HG03354 (cell line): ENCODE measurements at regions not wholly inside any gene's neighbourhood (a gene's known extent, or its start where the extent isn't known, plus 50 kb on each side); places are given as distances from the start of the nearest gene placed in this dataset.
"Not testable (repeated sequence)": the region's sequence is repeated elsewhere in the genome, so short reads cannot be mapped to it uniquely, and the experiment has no call there.

Source experiments
- ATAC-seq: cut with Tn5 transposase; IDR thresholded peaks from one replicate; pipeline ENCODE4 v1.9.1; 2021; ENCODE audit warnings: mild to moderate bottlenecking; ENCODE audit not compliant: unreplicated experiment, poor library complexity, severe bottlenecking

DNA sequence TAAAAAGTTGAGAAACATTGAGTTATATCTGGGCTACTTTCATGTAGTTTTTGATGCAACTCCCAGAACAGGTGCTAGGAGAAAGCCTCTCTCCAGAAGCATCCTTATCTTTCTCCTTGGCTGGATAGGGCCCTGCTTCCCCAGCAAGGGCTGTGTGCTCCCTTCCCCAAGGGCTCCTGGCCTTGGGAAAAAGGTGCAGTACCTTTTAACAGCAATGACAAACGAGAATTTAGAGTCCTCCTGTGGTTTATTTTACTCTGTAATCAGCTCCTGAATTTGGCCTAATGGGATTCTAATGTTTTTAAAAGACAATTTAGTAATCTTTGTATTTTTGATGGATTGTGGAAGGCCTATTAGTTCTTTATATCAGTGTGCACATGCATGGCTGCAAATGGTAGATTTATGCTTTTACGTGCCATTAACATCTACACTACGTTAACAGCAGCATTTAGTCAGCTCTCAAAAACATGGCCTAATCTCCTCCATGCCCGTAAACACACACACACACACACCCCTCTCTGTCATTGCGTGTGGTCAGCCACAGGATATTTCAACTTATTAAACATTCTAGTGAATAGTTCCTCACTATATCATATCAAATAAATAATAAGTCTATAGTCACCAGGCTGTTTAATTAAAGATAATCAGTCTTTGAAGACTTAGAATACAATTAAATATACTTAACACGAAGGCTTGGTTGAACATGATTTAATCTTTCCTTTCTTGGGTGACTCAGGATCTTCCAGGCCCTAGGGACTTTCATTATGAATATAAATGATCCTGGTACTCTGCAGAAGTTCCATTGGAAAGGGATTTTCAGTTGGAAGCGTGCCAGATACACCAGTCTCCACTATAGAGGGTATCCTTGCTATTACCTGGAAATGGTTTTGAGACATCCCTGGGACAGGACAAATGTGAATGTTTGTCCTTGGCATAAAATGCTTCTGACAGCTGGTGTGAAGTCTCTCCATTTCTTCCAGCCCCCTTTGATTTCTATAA is 181.4 kb upstream of the PWP1 start:
- ATAC-seq: no peak

DNA sequence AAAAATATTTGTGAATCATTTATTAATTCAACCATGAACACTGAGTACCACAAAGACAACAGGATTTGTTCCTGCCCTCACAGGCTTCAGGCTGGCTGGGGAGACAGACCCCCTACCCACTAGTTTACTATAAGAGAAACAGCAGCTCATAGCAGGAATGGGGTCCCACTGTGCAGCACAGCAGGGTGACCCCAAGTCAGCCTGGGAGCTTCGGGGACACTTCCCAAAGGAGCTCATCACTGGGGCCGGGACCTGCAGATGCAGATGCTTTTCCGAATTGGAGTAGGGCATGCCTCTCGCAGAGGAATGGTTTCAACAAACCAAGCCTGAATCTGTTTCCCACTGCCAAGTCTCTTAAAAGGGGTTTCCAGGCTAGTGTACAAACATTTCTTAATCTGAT is 176.2 kb upstream of the PWP1 start:
- no peak for ATAC-seq

DNA sequence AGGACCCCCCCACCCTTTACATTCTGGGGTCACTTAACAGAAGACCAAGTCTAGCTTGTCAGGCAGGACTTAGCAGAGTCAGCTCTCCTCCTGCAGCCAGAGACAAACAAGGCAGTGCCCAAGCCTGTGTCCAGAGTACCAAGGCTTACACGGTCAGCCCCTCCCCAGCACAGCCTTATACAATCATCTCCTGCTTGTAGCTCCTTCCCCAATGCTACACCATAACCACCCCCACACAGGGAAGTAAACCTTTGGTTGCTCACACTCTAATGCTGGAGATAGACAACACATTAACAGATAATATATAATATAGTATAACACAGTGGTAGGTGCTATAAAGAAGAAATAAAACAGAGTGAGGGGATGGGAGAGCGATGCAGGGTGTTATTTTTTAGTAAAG is 175.4 kb upstream of the PWP1 start:
- no peak for ATAC-seq

DNA sequence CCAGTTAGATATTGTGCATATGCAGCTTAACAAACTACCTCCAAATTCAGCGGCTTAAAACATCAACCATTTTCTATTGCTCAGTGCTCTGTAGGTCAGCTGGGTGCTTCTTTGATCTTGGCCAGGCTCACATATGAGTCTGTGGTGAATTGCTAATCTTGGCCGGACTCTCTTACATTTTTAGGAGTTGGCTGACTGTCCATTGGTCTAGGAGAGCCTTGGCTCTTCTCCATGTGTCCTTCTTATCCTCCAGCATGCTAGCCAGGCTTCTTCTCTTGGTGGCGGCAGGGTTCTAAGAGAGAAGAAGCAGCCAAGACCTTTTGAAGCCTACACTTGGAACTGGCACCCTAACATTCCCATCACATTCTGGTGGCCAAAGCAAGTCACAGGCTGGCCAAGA is 174.3 kb upstream of the PWP1 start:
- ATAC-seq: no peak

DNA sequence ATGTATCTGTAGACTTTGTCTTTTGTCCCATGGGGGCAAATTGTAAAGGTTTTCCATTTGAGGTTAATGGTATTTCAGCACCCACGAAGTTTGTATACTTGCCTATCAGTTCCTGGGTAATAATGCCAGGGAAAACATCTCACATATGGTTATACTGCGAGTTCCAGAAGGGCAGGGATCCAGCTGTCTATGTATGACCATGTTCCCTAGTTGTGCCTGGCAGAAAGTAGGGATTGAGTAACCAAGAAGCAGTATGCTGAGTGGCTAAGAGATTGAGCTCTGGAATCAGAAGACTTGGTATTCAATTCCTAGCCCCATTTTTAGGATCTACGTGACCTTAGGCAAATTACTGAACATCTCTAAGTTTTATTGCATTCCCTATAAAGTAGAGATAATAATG is 173.2 kb upstream of the PWP1 start:
- ATAC-seq: no peak

DNA sequence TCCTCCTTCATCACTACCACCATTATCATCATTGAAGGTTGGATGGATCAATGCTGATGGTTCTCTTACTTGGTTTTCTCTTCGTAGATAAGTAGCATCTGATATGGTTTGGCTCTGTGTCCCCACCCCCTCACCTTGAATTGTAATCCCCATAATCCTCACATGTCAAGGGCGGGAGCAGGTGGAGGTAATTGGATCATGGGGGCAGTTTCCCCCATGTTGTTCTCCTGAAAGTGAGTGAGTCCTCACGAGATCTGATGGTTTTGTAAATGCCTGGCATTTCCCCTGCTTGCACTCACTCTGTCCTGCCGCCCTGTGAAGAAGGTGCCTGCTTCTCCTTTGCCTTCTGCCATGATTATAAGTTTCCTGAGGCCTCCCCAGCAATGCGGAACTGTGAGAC is 172.4 kb upstream of the PWP1 start:
- ATAC-seq: no peak

DNA sequence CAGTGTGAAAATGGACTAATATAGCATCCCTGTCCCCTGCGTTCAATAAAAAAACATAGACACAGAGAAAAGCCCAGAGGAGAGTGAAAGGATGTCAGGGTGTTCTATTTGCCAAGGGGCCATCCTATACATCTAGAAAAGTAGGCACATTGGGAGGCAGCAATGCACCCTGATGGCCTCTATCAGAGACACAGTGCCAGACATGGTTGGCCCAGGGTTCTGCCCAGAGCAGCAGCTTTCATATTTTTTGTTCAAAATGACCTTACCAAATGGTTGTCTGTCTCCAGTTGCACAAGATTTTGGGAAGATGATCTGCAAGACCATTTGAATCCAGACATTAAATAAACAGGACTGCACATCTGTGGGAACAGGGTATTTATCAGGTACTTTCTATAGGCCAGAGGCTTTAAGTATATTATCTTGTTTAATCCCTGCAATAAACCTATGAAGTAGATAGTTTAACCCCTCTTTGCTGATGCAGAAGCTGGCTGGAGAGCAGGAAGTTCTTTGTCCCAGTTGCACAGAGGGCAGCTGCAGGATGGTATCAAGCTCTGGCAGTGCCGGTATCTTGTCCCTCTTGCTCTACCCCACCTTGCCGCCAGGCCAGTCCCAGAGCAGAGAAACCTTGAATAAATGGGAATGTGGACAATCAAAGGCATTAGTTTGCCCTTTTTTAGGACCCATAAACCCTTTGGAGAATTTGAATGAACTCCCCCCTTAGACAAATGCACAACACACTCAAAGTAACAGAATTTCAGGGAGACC is 171.8 kb upstream of the PWP1 start:
- no peak for ATAC-seq

DNA sequence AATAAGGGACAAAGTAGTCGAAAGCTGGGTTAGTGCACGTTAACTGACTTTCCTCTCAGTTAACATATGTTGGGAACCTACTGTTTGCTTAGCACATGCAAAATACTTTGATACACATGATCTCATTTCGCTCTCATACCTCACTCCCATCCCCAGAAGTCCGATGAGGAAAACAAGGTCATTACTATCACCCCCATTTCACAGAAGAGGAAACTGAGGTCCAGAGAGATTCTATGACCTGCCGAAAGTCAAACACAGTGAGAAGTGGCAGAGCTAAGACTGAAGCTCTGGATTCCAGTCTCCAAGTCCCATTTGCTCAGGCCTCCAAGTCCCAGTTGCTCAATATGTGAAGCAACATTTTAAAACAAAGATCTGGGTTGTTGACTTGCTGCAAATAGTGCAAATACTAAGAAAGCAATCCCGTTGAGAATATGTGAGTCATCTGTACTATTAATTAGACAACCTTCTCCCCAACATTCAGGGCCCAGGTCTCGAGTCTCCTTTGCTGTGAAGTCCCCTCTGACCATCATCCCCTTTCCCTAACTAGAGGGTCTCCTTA is 170.6 kb upstream of the PWP1 start:
- no peak for ATAC-seq

DNA sequence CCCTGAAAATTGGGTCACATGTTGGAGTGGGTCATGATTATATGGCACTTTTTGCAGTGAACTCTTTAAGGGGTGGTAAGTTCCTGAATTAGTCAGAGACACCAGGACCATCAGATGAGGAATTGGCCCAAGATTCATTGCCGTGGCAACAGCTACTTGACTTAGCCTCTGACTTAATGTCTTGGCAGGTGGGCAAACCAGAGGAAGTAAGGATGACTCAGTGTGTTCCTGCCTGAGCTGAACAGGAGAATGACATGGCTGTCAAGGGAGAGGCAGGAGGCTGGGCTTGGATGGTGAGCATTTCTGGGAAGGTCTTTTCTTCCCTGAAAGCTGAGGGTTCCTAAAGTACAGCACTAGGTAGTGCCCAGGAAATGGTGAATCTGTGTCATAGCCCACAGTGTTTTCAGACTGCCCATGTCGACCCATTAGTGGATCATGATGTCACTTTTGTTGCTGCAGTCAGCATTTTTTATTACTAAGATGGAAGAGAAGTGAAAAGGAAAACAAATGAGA is 170.1 kb upstream of the PWP1 start:
- peak; percentile 46 for ATAC-seq

DNA sequence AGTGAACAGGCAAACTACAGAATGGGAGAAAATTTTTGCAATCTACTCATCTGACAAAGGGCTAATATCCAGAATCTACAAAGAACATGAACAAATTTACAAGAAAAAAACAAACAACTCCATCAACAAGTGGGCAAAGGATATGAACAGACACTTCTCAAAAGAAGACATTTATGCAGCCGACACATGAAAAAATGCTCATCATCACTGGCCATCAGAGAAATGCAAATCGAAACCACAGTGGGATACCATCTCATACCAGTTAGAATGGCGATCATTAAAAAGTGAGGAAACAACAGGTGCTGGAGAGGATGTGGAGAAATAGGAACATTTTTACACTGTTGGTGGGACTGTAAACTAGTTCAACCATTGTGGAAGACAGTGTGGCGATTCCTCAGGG is 167.8 kb upstream of the PWP1 start:
- ATAC-seq: not testable (repeated sequence)

DNA sequence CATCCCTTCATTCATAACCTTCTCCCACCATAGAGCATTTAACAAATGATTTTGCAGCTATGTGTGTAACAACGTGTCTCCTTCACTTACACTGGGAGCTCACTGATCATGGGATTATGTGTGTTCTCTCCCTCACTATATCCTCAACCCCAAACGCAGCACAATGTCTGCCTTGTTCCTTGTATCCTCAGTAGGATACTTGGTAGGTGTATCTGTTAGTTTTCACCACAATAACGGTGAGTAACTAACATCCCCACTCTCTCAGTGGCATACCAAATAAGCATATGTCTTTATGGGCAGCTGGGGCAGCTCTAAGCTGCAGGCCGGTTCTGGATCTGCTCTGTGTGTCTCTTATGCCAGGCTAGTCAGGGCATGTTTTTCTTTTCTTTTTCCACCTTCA is 166.7 kb upstream of the PWP1 start:
- no peak for ATAC-seq

DNA sequence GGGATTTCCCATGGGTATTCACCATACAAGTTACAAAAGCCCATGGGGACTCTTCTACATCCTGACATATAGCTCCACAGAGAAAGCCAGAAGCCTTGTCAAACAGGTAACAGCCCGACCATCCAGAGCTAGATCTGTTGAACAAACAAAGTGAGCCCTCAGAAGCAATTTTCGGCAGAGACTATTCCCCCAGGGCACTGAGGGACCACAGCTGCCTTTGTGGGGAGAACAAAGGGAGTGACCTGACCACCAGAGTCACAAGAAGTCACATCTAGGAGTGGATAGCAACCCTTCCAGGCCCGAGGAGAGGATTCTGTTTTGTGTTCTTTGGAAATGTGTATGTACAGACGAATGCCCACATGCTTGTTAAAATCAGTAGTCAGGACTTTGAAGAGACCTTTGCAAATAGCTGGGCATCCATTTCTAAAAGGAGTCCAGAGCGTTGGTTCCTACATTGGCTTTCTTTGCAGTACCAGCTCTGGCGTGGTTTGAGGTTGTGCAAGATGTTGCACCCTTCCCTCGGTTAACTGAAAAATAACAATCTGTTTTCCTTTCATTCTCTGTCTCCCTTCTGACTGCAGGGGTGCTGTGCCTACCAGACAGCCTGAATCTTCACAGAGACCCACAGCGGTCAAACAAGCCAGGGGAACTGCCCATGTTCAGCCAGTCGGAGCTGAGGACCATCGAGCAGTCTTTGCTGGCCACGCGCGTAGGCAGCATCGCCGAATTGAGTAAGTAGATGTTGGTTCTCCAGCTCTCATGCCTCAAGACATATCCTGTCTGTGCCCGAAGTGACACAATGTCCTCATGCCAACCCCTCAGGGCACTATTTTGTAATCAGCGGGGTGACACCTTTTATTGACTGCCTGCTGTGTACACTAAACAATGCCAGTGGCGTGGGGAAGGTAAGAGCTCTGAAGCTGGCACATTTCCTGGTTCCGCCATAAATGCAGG is 165.4 kb upstream of the PWP1 start:
- no peak for ATAC-seq

DNA sequence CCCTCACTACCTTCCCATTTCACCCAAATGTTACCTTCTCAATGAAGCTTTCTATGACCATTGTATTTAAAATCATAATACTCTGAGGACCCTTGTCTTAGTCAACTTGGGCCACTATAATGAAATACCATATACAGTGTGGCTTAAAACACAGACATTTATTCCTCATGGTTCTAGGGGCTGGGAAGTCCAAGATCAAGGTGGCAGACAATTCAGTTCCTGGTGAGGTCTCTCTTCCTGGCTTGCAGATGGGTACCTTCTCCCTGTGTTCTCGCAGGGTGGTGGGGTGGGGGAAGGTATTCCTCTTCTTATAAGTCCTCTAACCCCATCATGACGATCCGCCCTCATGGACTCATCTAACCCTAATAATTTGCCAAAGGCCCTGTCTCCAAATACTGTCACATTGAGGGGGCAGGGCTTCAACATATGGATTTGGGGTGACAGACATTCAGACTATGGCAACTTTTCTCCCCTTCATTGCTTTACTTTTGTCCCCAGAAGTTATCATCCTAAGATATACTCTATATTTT is 163.7 kb upstream of the PWP1 start:
- no peak for ATAC-seq

DNA sequence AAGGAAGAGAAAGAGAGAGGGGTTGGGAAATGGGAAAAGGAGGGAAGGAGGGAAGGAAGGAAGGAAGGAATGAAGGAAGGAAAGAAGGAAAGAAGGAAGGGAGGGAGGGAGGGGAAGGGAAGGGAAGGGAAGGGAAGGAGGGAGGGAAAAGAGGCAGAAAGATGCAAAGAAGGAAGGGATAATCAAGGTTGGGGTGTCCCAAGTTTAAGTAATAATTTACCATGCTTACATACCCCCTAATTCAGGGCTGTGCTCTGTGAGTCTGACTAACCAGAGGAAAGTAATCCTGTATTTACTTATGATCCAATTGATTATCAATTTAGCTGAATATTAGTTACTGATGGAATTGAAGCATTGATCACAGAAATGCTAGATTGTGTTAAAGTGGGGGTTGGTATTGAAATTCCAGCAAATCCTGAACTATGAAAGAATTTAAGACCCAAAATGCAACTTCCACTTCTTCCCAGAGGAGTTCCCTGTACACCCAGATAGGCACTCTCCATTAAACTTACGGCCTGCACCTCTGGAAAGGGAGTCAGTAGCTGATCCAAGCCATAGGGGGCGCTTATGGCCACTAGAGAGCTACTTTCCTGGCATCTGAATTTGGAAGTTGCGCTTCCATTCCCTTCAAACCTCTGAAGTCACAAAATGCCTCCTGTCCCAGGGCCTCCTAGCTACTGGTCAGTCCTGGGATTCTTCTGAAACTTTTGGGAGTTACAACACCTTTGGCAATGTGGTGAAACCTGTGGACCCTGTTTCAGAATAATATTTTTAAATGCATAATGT is 162.7 kb upstream of the PWP1 start:
- no peak for ATAC-seq

DNA sequence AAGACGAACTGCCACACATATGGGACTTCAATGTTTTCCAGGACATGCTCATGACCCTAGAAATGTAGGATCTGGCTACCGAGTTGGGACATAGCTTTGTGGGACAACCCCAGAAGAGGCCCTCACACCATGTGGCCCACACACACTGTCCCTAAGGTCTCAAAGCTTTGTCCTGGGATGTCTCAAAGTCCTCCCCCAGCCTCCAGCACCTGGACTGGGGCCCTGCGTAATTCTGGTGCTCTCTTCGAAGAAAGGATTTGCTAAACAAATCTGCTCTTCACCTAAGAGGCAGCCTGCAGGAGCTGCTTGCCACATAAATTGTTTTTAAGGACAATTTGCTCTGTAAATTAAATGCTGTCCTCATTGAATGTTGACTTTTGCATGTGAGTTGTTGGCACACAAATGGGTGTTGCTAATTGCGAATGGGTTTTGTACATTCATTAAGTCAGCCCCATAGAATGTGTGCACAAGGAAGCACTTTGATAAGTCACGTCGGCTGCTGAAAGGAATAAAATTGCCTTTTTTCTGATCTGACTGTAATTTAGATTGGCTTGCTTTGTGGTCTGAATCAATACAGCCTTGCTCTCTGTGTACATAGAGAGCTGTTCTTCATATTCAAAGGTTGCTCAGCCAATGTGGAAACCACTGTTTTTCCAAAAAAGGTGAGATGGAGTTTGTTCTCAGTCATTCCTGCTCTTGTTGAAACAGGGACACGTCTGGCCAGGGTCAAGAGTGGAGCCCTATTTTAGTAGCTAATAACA is 161.6 kb upstream of the PWP1 start:
- no peak for ATAC-seq

DNA sequence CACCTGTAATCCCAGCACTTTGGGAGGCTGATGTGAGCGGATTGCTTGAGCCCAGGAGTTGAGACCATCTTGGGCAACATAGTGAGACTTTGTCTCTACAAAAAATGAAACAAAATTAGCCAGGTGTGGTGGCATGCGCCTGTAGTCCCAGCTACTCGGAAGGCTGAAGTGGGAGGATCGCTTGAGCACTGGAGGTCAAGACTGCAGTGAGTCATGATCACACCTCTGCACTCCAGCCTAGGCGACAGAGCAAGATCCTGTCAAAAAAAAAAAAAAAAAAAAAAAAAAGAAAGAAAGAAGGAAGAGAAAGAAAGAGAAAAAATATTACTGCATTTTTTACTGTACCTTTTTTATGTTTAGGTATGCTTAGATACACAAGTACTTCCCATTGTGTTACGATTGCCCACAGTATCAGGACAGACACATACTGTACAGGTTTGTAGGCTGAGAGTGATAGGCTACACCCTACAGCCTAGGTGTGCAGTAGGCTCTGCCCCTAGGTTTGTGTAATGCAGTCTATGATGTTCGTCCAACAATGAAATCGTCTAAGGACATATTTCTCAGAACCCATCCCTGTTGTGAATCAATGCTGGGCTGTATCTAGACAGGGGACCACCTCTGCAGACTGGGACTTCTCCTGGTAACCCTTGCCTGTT is 160.4 kb upstream of the PWP1 start:
- ATAC-seq: no peak
